Peyer's patch (tissue), 4 donors: ENCODE measurements at regions not wholly inside any gene's neighbourhood (a gene's known extent, or its start where the extent isn't known, plus 50 kb on each side); places are given as distances from the start of the nearest gene placed in this dataset.

Source experiments
- DNase-seq, 3 donors: peaks; one replicate each; pipeline ENCODE4 v3.0.0-alpha.2; 2017 to 2019
- H3K27ac ChIP-seq, 4 donors: fragments of 200-600 bp; sonication (generic); one replicate each; pipeline ENCODE4 v1.5.1; 2016 to 2019
- H3K27me3 ChIP-seq, 2 donors: fragments of 200-600 bp; sonication (generic); one replicate each; pipeline ENCODE4 v1.5.1; 2019
- H3K36me3 ChIP-seq, 3 donors: fragments of 200-600 bp; sonication (generic); one replicate each; pipeline ENCODE4 v1.5.1; 2016 to 2019
- H3K4me1 ChIP-seq, 4 donors: fragments of 200-600 bp; sonication (generic); one replicate each; pipeline ENCODE4 v1.5.1; 2016 to 2019
- H3K4me3 ChIP-seq, 4 donors: fragments of 200-600 bp; sonication (generic); 1 replicate in 3 of 4; 2 replicates in 1 of 4; pipeline ENCODE4 v1.5.1; 2016 to 2019; ENCODE audit warnings: mild to moderate bottlenecking in 1 of 4
- H3K9me3 ChIP-seq, 4 donors: fragments of 200-600 bp; sonication (generic); one replicate each; pipeline ENCODE4 v1.5.1; 2016 to 2019; ENCODE audit warnings: mild to moderate bottlenecking in 1 of 4
- POLR2A ChIP-seq, 2 donors: fragments of 450-650 bp; IDR thresholded peaks; one replicate each; pipeline ENCODE4 v1.5.1; 2017; ENCODE audit warnings: antibody characterized with exemption in 2 of 2, mild to moderate bottlenecking in 2 of 2, moderate library complexity in 2 of 2
- TF ChIP-seq, protein P1 (sequence below), 6 experiments: fragments of 450-650 bp in 4 of 6; fragments of 200-600 bp in 2 of 6; sonication (generic) in 1 of 6; IDR thresholded peaks; one replicate each; pipeline ENCODE4 v1.5.1; 2017 to 2019; ENCODE audit warnings: antibody characterized with exemption in 6 of 6, mild to moderate bottlenecking in 3 of 6, moderate library complexity in 1 of 6

DNA sequence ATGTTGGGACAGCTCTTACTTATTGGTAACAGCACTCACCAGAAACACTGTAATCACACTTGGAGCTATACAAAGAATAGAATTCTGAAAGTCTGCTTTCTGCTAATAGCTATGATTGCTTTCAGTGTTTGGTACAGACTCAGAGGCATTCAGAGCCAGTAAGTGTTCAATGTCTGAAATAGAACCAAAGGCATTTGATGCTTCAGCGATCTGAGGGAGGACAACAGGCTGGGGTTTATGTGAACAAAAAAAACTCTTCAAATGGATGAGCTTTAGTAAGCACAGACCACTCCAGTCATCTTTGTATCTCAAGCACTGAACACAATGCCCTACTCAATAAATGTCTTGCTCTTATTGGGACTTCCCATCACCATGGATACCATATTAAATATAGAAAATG lies 322.8 kb upstream of the GRM3 start:
- H3K27ac ChIP-seq, result no peak overlapping the region
- TF ChIP-seq, protein P1, sequence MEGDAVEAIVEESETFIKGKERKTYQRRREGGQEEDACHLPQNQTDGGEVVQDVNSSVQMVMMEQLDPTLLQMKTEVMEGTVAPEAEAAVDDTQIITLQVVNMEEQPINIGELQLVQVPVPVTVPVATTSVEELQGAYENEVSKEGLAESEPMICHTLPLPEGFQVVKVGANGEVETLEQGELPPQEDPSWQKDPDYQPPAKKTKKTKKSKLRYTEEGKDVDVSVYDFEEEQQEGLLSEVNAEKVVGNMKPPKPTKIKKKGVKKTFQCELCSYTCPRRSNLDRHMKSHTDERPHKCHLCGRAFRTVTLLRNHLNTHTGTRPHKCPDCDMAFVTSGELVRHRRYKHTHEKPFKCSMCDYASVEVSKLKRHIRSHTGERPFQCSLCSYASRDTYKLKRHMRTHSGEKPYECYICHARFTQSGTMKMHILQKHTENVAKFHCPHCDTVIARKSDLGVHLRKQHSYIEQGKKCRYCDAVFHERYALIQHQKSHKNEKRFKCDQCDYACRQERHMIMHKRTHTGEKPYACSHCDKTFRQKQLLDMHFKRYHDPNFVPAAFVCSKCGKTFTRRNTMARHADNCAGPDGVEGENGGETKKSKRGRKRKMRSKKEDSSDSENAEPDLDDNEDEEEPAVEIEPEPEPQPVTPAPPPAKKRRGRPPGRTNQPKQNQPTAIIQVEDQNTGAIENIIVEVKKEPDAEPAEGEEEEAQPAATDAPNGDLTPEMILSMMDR (IDR thresholded peaks at IDR 0.05), result no peak
- no peak for TF ChIP-seq POLR2A (IDR thresholded peaks at IDR 0.05)
- DNase-seq, result no peak

DNA sequence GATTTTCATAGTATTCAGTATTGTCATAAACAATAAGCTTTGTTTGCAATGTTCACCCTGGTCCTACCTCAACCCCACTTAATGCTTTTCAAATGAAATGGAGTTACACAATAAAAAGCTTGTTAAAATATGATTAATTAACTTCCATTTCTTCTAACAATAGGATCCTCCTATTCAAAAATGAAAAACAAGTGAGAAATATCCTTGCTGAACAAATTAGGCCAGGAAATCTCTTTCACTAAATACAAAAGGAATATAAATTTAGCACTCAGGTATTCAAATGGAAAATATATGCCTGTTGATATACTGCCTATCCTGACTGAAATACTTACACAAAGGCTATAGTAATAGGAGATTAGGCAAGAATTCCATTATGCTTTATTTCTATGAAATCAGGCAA lies 323.4 kb upstream of the GRM3 start:
- Histone ChIP-seq H3K9me3 (no peaks in the 10 kb centered on the region), H3K4me3 (no peak overlapping the region), H3K36me3 (no peaks in the 10 kb centered on the region), H3K27me3 (no peaks in the 10 kb centered on the region), H3K4me1 (no peaks in the 10 kb centered on the region), H3K27ac (no peak overlapping the region)
- TF ChIP-seq, protein P1 (IDR thresholded peaks at IDR 0.05), result no peak
- TF ChIP-seq POLR2A (IDR thresholded peaks at IDR 0.05), result no peak
- no peak for DNase-seq

More for the DNA sequence above, 322.8 kb upstream of the GRM3 start:
- no peak overlapping the region for H3K4me3 ChIP-seq
- H3K27me3 ChIP-seq, result no peaks in the 10 kb centered on the region
- no peaks in the 10 kb centered on the region for H3K36me3 ChIP-seq
- H3K4me1 ChIP-seq, result no peaks in the 10 kb centered on the region
- no peaks in the 10 kb centered on the region for H3K9me3 ChIP-seq

DNA sequence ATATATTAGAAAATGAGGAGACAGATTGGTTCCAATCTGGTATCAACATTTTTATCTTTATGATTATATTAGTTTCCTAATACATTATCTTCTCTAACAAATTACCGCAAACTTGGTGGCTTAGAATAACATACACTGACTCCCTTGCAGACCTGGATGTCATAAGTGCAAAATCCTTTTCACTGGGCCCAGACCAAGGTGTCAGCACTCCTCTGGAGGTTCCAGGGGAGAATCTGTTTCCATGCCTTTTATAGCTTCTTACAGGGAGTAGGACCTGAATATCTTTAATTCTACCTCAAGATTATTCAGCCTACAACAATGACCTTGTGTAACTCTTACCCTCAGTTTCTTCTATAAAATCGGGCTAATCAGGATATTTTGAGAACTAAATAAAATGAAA lies 329.9 kb upstream of the GRM3 start:
- no peaks in the 10 kb centered on the region for H3K27me3 ChIP-seq
- no peak for DNase-seq
- H3K27ac ChIP-seq, result no peak overlapping the region
- H3K36me3 ChIP-seq, result no peaks in the 10 kb centered on the region
- H3K4me3 ChIP-seq, result no peak overlapping the region
- H3K9me3 ChIP-seq, result no peaks in the 10 kb centered on the region
- no peaks in the 10 kb centered on the region for H3K4me1 ChIP-seq
- no peak for TF ChIP-seq POLR2A (IDR thresholded peaks at IDR 0.05)
- TF ChIP-seq, protein P1 (IDR thresholded peaks at IDR 0.05), result no peak

DNA sequence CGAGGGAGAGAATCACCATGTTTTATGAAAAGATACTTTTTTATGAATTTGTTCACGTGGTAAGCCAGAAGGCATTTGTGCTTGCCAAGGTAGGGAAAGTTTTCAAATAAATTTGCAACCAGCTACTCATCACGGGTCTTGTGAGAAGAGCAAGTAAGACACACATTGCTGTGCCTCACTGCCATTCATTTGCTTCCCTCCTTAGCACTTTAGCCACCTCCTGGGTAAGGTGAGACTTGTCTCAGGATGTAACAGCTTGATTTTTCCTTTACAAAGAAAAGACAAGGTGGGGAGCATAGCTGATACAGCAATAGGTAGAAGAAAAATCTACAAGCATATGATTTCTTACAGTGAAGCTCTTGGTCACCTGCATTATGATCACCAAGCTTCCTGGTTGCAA lies 342.4 kb upstream of the GRM3 start:
- H3K27me3 ChIP-seq, result no peaks in the 10 kb centered on the region
- DNase-seq, result no peak
- H3K27ac ChIP-seq, result no peak overlapping the region
- H3K4me1 ChIP-seq, result no peaks in the 10 kb centered on the region
- TF ChIP-seq POLR2A (IDR thresholded peaks at IDR 0.05), result no peak
- TF ChIP-seq, protein P1 (IDR thresholded peaks at IDR 0.05), result no peak
- no peak overlapping the region for H3K4me3 ChIP-seq
- H3K36me3 ChIP-seq, result no peaks in the 10 kb centered on the region
- H3K9me3 ChIP-seq, result no peaks in the 10 kb centered on the region

DNA sequence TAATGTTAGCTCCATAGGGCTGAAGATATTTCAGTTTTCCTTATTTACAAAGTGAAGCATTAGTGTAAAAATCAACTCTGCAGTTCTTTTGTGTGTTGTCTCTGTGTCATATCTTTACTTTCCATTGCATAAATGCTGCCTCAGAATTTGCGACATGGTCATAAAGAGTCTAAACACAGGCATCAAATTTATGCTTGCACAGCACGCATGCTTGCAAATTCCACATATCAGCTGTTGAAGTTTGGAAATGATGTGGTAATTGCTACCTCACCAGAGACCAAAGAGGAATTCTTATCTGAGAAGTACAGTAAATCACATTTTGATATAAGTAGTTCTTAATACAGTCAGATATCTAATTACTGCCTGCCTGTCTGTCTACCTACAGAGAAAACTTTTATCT lies 348.2 kb upstream of the GRM3 start:
- H3K36me3 ChIP-seq, result no peaks in the 10 kb centered on the region
- no peaks in the 10 kb centered on the region for H3K9me3 ChIP-seq
- no peak for DNase-seq
- H3K27me3 ChIP-seq, result no peaks in the 10 kb centered on the region
- H3K27ac ChIP-seq, result no peak overlapping the region
- no peak overlapping the region for H3K4me3 ChIP-seq
- TF ChIP-seq POLR2A (IDR thresholded peaks at IDR 0.05), result no peak
- TF ChIP-seq, protein P1 (IDR thresholded peaks at IDR 0.05), result no peak
- no peaks in the 10 kb centered on the region for H3K4me1 ChIP-seq

DNA sequence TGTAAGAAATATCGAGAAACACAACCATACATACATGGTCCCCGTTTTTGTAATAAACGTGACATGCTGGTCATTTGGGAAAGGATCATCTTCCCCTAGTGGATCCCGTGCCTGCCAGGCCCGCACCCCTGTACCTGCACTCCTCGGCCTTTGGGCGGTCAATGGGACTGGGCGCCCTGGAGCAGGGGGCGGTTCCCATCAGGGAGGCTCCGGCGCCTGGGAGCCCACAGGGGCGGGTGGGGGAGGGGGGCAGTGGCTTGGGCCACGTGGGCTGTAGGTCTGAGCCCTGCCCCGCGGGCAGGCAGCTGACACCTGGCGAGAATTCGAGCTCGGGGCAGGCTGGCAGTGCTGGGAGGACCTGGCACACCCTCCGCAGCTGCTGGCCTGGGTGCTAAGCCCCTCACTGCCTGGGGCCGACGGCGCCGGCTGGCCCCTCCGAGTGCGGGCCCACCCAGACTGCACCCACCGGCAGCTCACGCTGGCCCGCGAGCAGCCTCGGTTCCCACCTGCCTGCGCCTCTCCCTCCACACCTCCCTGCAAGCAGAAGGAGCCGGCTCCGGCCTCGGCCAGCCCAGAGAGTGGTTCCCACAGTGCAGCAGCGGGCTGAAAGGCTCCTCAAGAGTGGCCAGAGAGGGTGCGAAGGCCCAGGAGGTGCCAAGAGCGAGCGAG lies 361.6 kb upstream of the GRM3 start:
- Histone ChIP-seq H3K9me3 (no peaks in the 10 kb centered on the region), H3K27ac (no peak overlapping the region), H3K4me3 (no peak overlapping the region), H3K27me3 (no peaks in the 10 kb centered on the region), H3K36me3 (no peaks in the 10 kb centered on the region), H3K4me1 (no peaks in the 10 kb centered on the region)
- no peak for DNase-seq
- no peak for TF ChIP-seq POLR2A (IDR thresholded peaks at IDR 0.05)
- TF ChIP-seq, protein P1 (IDR thresholded peaks at IDR 0.05), result no peak
